Karpas-422 (cell line): ENCODE measurements at regions not wholly inside any gene's neighbourhood (a gene's known extent, or its start where the extent isn't known, plus 50 kb on each side); places are given as distances from the start of the nearest gene placed in this dataset.
A peak's percentile ranks its signal among the peaks of the same experiment; 100 is the strongest.
"Not testable (repeated sequence)": the region's sequence is repeated elsewhere in the genome, so short reads cannot be mapped to it uniquely, and the experiment has no call there.

Experiments
- DNase-seq: peaks from one replicate; pipeline ENCODE4 v3.0.0-alpha.2; 2015
- H2AFZ ChIP-seq: fragments of 200-600 bp; sonication (generic); 2 replicates; pipeline ENCODE4 v1.6.1; 2014; ENCODE audit warnings: antibody characterized with exemption, low read length, mixed read lengths
- H3K27ac ChIP-seq: fragments of 200-600 bp; sonication (generic); 2 replicates; pipeline ENCODE4 v1.5.1; 2014; ENCODE audit warnings: mild to moderate bottlenecking, low read length, moderate library complexity
- H3K27me3 ChIP-seq: fragments of 200-600 bp; sonication (generic); 2 replicates; pipeline ENCODE4 v1.6.1; 2014; ENCODE audit warnings: low read length, mixed read lengths
- H3K36me3 ChIP-seq: fragments of 200-600 bp; sonication (generic); 2 replicates; pipeline ENCODE4 v1.6.1; 2014; ENCODE audit warnings: low read length, mixed read lengths; ENCODE audit not compliant: insufficient read depth
- H3K4me1 ChIP-seq: fragments of 200-600 bp; sonication (generic); 2 replicates; pipeline ENCODE4 v1.6.1; 2014; ENCODE audit warnings: mild to moderate bottlenecking, low read length, mixed read lengths
- H3K4me2 ChIP-seq: fragments of 200-600 bp; sonication (generic); 2 replicates; pipeline ENCODE4 v1.6.1; 2014; ENCODE audit warnings: low read length, low read depth, mild to moderate bottlenecking; ENCODE audit not compliant: poor library complexity, severe bottlenecking
- H3K4me3 ChIP-seq: fragments of 200-600 bp; sonication (generic); 2 replicates; pipeline ENCODE4 v1.5.1; 2014; ENCODE audit warnings: mild to moderate bottlenecking, antibody characterized with exemption, low read length, mixed read lengths
- H3K79me2 ChIP-seq: fragments of 200-600 bp; sonication (generic); 2 replicates; pipeline ENCODE4 v1.6.1; 2014; ENCODE audit warnings: mild to moderate bottlenecking, low read length, mixed read lengths
- H3K9ac ChIP-seq: fragments of 200-600 bp; sonication (generic); 2 replicates; pipeline ENCODE4 v1.6.0; 2014; ENCODE audit warnings: low read length
- H3K9me2 ChIP-seq: fragments of 200-600 bp; sonication (generic), shearing (Covaris generic); replicated peaks from 2 replicates; pipeline ENCODE4 v1.6.0; 2014; ENCODE audit warnings: mild to moderate bottlenecking, low read length, moderate library complexity; ENCODE audit not compliant: insufficient read depth
- H3K9me3 ChIP-seq: fragments of 300-700, 200-600 bp; sonication (generic); 2 replicates; pipeline ENCODE4 v1.6.1; 2014; ENCODE audit warnings: low read length, mixed read lengths
- H4K20me1 ChIP-seq: fragments of 200-600 bp; sonication (generic); 2 replicates; pipeline ENCODE4 v1.6.1; 2014; ENCODE audit warnings: mild to moderate bottlenecking, antibody characterized with exemption, low read length, low read depth; ENCODE audit not compliant: insufficient read depth

GRCh38 chrX:91500499-91500898 lies 65.9 kb downstream of the PABPC5 start:
- not testable (repeated sequence) for H3K4me3 ChIP-seq, H3K79me2 ChIP-seq, H3K27me3 ChIP-seq, H3K4me2 ChIP-seq, H3K27ac ChIP-seq, H3K36me3 ChIP-seq, H2AFZ ChIP-seq, H3K9ac ChIP-seq, H3K9me3 ChIP-seq, H4K20me1 ChIP-seq, H3K4me1 ChIP-seq, H3K9me2 ChIP-seq
- DNase-seq = peak; percentile 44

- not testable (repeated sequence) for H3K4me3 ChIP-seq, H3K9ac ChIP-seq, H3K79me2 ChIP-seq, H3K4me2 ChIP-seq, H3K27ac ChIP-seq, H3K9me2 ChIP-seq, H3K9me3 ChIP-seq, H3K27me3 ChIP-seq, DNase-seq, H4K20me1 ChIP-seq, H3K4me1 ChIP-seq, H3K36me3 ChIP-seq, H2AFZ ChIP-seq
These were observed 95.6 kb downstream of the PABPC5 start for GRCh38 chrX:91530209-91530608.

- not testable (repeated sequence) for H3K4me1 ChIP-seq, H3K4me3 ChIP-seq, H4K20me1 ChIP-seq, H3K79me2 ChIP-seq, H3K27me3 ChIP-seq, H3K4me2 ChIP-seq, DNase-seq, H3K36me3 ChIP-seq, H2AFZ ChIP-seq, H3K27ac ChIP-seq, H3K9me3 ChIP-seq, H3K9ac ChIP-seq, H3K9me2 ChIP-seq
These were observed 128.5 kb downstream of the PABPC5 start for GRCh38 chrX:91563127-91563526.
